GM12878 (cell line): ENCODE measurements at regions not wholly inside any gene's neighbourhood (a gene's known extent, or its start where the extent isn't known, plus 50 kb on each side); places are given as distances from the start of the nearest gene placed in this dataset.

Experiments used
- ATAC-seq: fragments of 200-7000 bp; cut with Tn5 transposase; 3 replicates; pipeline ENCODE4 v1.9.1; 2020; ENCODE audit warnings: mild to moderate bottlenecking, moderate library complexity
- BruUV-seq: library from RNA; stranded (reverse); fragments of 400-500 nt; replicated peaks from 2 replicates; lab custom pipeline; 2021; lab: Mats Ljungman, UMichigan
- CTCF ChIA-PET: fragments of 300-600 bp; sonication (Branson Sonifier 250); formaldehyde crosslinking; extraction: SDS; loops from one replicate; lab custom pipeline; 2021; ENCODE audit warnings: inconsistent platforms; lab: Yijun Ruan, JAX
- POLR2A ChIA-PET: fragments of 350-600 bp; formaldehyde crosslinking; extraction: SDS; loops from one replicate; lab custom pipeline; 2021; ENCODE audit warnings: inconsistent platforms; lab: Charles Lee
- RAD21 ChIA-PET: fragments of 300-600 bp; sonication (Branson Sonifier 250); formaldehyde crosslinking; loops from one replicate; lab custom pipeline; 2023; ENCODE audit warnings: antibody characterized with exemption; ENCODE audit not compliant: unreplicated experiment; lab: Charles Lee
- SMC1A ChIA-PET: fragments of 300-600 bp; sonication (Branson Sonifier 250); formaldehyde crosslinking; loops from one replicate; lab custom pipeline; 2023; ENCODE audit not compliant: unreplicated experiment, uncharacterized antibody; lab: Charles Lee
- DNase-seq: peaks from one replicate; pipeline ENCODE4 v3.0.0-alpha.2; 2011; ENCODE audit warnings: low read depth, low spot score
- FAIRE-seq: peaks from 3 replicates; lab custom pipeline; 2011; peaks lifted over from hg19 to GRCh38; lab: Jason Lieb, UNC
- H2AFZ ChIP-seq: 2 replicates; pipeline ENCODE4 v1.6.0; 2011; ENCODE audit warnings: low read depth, low read length, control low read depth; ENCODE audit not compliant: control insufficient read depth
- H3K27ac ChIP-seq: 2 replicates; pipeline ENCODE4 v1.5.1; 2011; ENCODE audit warnings: control low read depth; ENCODE audit not compliant: control insufficient read depth, insufficient read depth
- H3K27me3 ChIP-seq, 2 experiments: replicated peaks in 1 of 2; 2 replicates each; pipeline versions ENCODE4 v1.6.0 to v1.6.1; 2011; ENCODE audit warnings: low read length in 1 of 2; ENCODE audit not compliant: control insufficient read depth in 2 of 2, insufficient read depth in 2 of 2
- H3K36me3 ChIP-seq, 2 experiments: 2 replicates each; pipeline ENCODE4 v1.5.1; 2011; ENCODE audit warnings: low read length in 1 of 2; ENCODE audit not compliant: control insufficient read depth in 2 of 2, insufficient read depth in 2 of 2
- H3K4me1 ChIP-seq: 2 replicates; pipeline ENCODE4 v1.6.1; 2011; ENCODE audit warnings: mild to moderate bottlenecking, low read length, moderate library complexity, mixed read lengths; ENCODE audit not compliant: control insufficient read depth, insufficient read depth
- H3K4me2 ChIP-seq: 2 replicates; pipeline ENCODE4 v1.6.0; 2011; ENCODE audit warnings: control low read depth; ENCODE audit not compliant: control insufficient read depth, insufficient read depth
- H3K4me3 ChIP-seq: fragments of 200-600 bp; sonication (generic); 2 replicates; pipeline ENCODE4 v1.5.1; 2016
- H3K79me2 ChIP-seq: 2 replicates; pipeline ENCODE4 v1.6.0; 2011; ENCODE audit warnings: low read length; ENCODE audit not compliant: control insufficient read depth, insufficient read depth
- H3K9ac ChIP-seq: 2 replicates; pipeline ENCODE4 v1.8.0; 2011; ENCODE audit warnings: low read length, control low read depth, mixed read lengths; ENCODE audit not compliant: control insufficient read depth, insufficient read depth
- H3K9me3 ChIP-seq: replicated peaks from 3 replicates; pipeline ENCODE4 v1.5.1; 2011; ENCODE audit warnings: mild to moderate bottlenecking, low read length; ENCODE audit not compliant: control insufficient read depth, insufficient read depth
- H4K20me1 ChIP-seq: 2 replicates; pipeline ENCODE4 v1.6.0; 2011; ENCODE audit not compliant: control insufficient read depth, insufficient read depth
- CBFB ChIP-seq: IDR thresholded peaks from 2 replicates; pipeline ENCODE4 v1.6.1; 2016; ENCODE audit warnings: antibody characterized with exemption, low read depth
- HCFC1 ChIP-seq: fragments of 150-350 bp; IDR thresholded peaks from 2 replicates; pipeline ENCODE4 v1.6.1; 2014; ENCODE audit warnings: low read length
- MEF2A ChIP-seq: IDR thresholded peaks from 2 replicates; pipeline ENCODE4 v1.6.1; 2011; ENCODE audit warnings: low read depth, mild to moderate bottlenecking, low read length, moderate library complexity; ENCODE audit not compliant: insufficient read depth
- MTA2 ChIP-seq: fragments of 450-650 bp; IDR thresholded peaks from 2 replicates; pipeline ENCODE4 v1.6.1; 2016; ENCODE audit warnings: low read depth, mild to moderate bottlenecking, moderate library complexity
- NFXL1 ChIP-seq: fragments of 450-650 bp; IDR thresholded peaks from 2 replicates; pipeline ENCODE4 v1.6.1; 2017; ENCODE audit warnings: antibody characterized with exemption, mild to moderate bottlenecking, borderline replicate concordance
- PAX5 ChIP-seq: IDR thresholded peaks from 2 replicates; pipeline ENCODE4 v1.6.1; 2011; ENCODE audit warnings: low read depth, low read length, borderline replicate concordance
- RB1 ChIP-seq: fragments of 450-650 bp; formaldehyde crosslinking; IDR thresholded peaks from 2 replicates; pipeline ENCODE4 v1.6.1; 2017; ENCODE audit warnings: mild to moderate bottlenecking, borderline replicate concordance
- RCOR1 ChIP-seq: conservative IDR thresholded peaks from 2 replicates; pipeline ENCODE4 v1.6.1; 2012; ENCODE audit warnings: low read depth, low read length, improper control_type of control experiment
- SPI1 ChIP-seq: IDR thresholded peaks from 2 replicates; pipeline ENCODE4 v1.6.1; 2011; ENCODE audit warnings: low read depth, mild to moderate bottlenecking, low read length, moderate library complexity, borderline replicate concordance; ENCODE audit not compliant: insufficient read depth
- STAT3 ChIP-seq: IDR thresholded peaks from 2 replicates; pipeline ENCODE4 v1.6.1; 2011; ENCODE audit warnings: low read depth, low read length, improper control_type of control experiment
- ZBED1 ChIP-seq: IDR thresholded peaks from 2 replicates; pipeline ENCODE4 v1.6.1; 2016; ENCODE audit warnings: borderline replicate concordance
- ZBTB11 ChIP-seq: fragments of 450-650 bp; formaldehyde crosslinking; IDR thresholded peaks from 2 replicates; pipeline ENCODE4 v1.5.0; 2022; ENCODE audit warnings: mild to moderate bottlenecking, missing genetic modification characterization
- WGBS: methylation state at CpG from one replicate; pipeline ENCODE4 v1.1.6; 2016; ENCODE audit warnings: low lambda C conversion rate; ENCODE audit not compliant: insufficient replicate concordance, insufficient coverage; ENCODE audit errors: missing lambda C conversion rate; 5-methylcytosine and 5-hydroxymethylcytosine counted together
- in situ Hi-C: fragments of 300-500 bp; cut with MboI; formaldehyde crosslinking; loops from 9 replicates; pipeline ENCODE4 v1.14.3; 2018; ENCODE audit warnings: mixed read lengths
- intact Hi-C: fragments of 100-400 bp; cut with micrococcal nuclease; formaldehyde crosslinking; loops from one replicate; pipeline ENCODE4 v1.14.2; 2022; ENCODE audit not compliant: unreplicated experiment

GRCh38 chr11:24390016-24390415, 106.8 kb upstream of the LUZP2 start:
- Histone ChIP-seq H4K20me1 (no peaks in the 10 kb centered on the region), H3K79me2 (no peaks in the 10 kb centered on the region), H3K9me3 (no peaks in the 10 kb centered on the region), H2AFZ (no peak overlapping the region), H3K27ac (no peak overlapping the region), H3K36me3 (no peaks in the 10 kb centered on the region), H3K27me3 (no peaks in the 10 kb centered on the region), H3K4me3 (no peak overlapping the region), H3K4me1 (no peaks in the 10 kb centered on the region), H3K9ac (no peak overlapping the region), H3K4me2 (no peak overlapping the region)
- ChIA-PET CTCF (no interaction called here), SMC1A (no interaction called here), RAD21 (interaction anchor here (0.7 kb wide), 1 partner anchor 676 kb away, joined by 3 read pairs; no protein-coding TSS in a partner anchor), POLR2A (no interaction called here)
- intact Hi-C loops = no loop called here
- no TSS peak for BruUV-seq
- no peak for ATAC-seq
- no peak for FAIRE-seq
- 16% methylated on average over 5 of the region's 5 CpGs for WGBS
- in situ Hi-C loops = no loop called here
- no peak for TF ChIP-seq MTA2
- TF ChIP-seq HCFC1 = no peak
- no peak for TF ChIP-seq PAX5
- TF ChIP-seq ZBED1 = no peak
- no peak for TF ChIP-seq MEF2A
- no peak for TF ChIP-seq STAT3
- no peak for TF ChIP-seq RCOR1
- no peak for TF ChIP-seq NFXL1
- no peak for TF ChIP-seq SPI1
- TF ChIP-seq CBFB = no peak
- no peak for TF ChIP-seq ZBTB11 (CRISPR knock-in tag)
- no peak for TF ChIP-seq RB1
- DNase-seq = no peak
